IMR-90 (cell line): ENCODE measurements at regions not wholly inside any gene's neighbourhood (a gene's known extent, or its start where the extent isn't known, plus 50 kb on each side); places are given as distances from the start of the nearest gene placed in this dataset.

Source experiments
- ATAC-seq: fragments of 200-7000 bp; cut with Tn5 transposase; 2 replicates; pipeline ENCODE4 v1.9.1; 2020; ENCODE audit warnings: low read depth, mild to moderate bottlenecking, moderate library complexity
- BruUV-seq: library from RNA; stranded (reverse); fragments of 400-500 nt; replicated peaks from 2 replicates; lab custom pipeline; 2021; lab: Mats Ljungman, UMichigan
- CTCF ChIA-PET: fragments of 300-600 bp; formaldehyde crosslinking; extraction: SDS; loops from one replicate; lab custom pipeline; 2021; ENCODE audit warnings: antibody characterized with exemption; lab: Yijun Ruan, JAX
- POLR2A ChIA-PET: fragments of 300-600 bp; sonication (Branson Sonifier 250); formaldehyde crosslinking; loops from one replicate; lab custom pipeline; 2022; ENCODE audit warnings: antibody characterized with exemption; ENCODE audit not compliant: unreplicated experiment; lab: Charles Lee
- DNase-seq: peaks from one replicate; pipeline ENCODE4 v3.0.0; 2013
- H2AFZ ChIP-seq: replicated peaks from 2 replicates; pipeline ENCODE3; 2013; ENCODE audit warnings: low read length, mild to moderate bottlenecking; ENCODE audit not compliant: poor library complexity
- H2AK5ac ChIP-seq: 2 replicates; pipeline ENCODE4 v1.6.1; 2013; ENCODE audit warnings: low read depth, low read length, inconsistent platforms
- H2AK9ac ChIP-seq: replicated peaks from 2 replicates; pipeline ENCODE3; 2013; ENCODE audit warnings: mild to moderate bottlenecking, low read depth, low read length, moderate library complexity; ENCODE audit not compliant: poor library complexity
- H2BK120ac ChIP-seq: 2 replicates; pipeline ENCODE4 v1.6.1; 2013; ENCODE audit warnings: low read depth, low read length, inconsistent platforms
- H2BK15ac ChIP-seq: 3 replicates; pipeline ENCODE4 v1.6.1; 2013; ENCODE audit warnings: low read depth, low read length, inconsistent platforms
- H2BK20ac ChIP-seq: 2 replicates; pipeline ENCODE4 v1.6.1; 2013; ENCODE audit warnings: low read depth, mild to moderate bottlenecking, inconsistent platforms, low read length, moderate library complexity
- H2BK5ac ChIP-seq: 2 replicates; pipeline ENCODE4 v1.6.1; 2013; ENCODE audit warnings: mild to moderate bottlenecking, low read depth, low read length, inconsistent platforms; ENCODE audit not compliant: poor library complexity, severe bottlenecking
- H3K14ac ChIP-seq: replicated peaks from 2 replicates; pipeline ENCODE4 v1.6.1; 2013; ENCODE audit warnings: low read depth, low read length, inconsistent platforms
- H3K18ac ChIP-seq: 2 replicates; pipeline ENCODE4 v1.6.1; 2013; ENCODE audit warnings: low read depth, low read length, control low read depth
- H3K23ac ChIP-seq: 2 replicates; pipeline ENCODE4 v1.6.1; 2013; ENCODE audit warnings: low read depth, low read length, inconsistent platforms
- H3K27ac ChIP-seq: 2 replicates; pipeline ENCODE4 v1.5.1; 2013; ENCODE audit warnings: mild to moderate bottlenecking, control low read depth, low read length; ENCODE audit not compliant: insufficient read depth
- H3K27me3 ChIP-seq: 2 replicates; pipeline ENCODE4 v1.6.1; 2013; ENCODE audit warnings: low read length; ENCODE audit not compliant: control insufficient read depth, insufficient read depth
- H3K36me3 ChIP-seq: 2 replicates; pipeline ENCODE4 v1.6.1; 2013; ENCODE audit warnings: low read length, mixed read lengths; ENCODE audit not compliant: control insufficient read depth, insufficient read depth
- H3K4ac ChIP-seq: 2 replicates; pipeline ENCODE4 v1.6.1; 2013; ENCODE audit warnings: low read depth, low read length, inconsistent platforms
- H3K4me1 ChIP-seq: 2 replicates; pipeline ENCODE4 v1.6.1; 2013; ENCODE audit warnings: low read length, mixed read lengths; ENCODE audit not compliant: control insufficient read depth, insufficient read depth
- H3K4me2 ChIP-seq: 2 replicates; pipeline ENCODE4 v1.6.1; 2013; ENCODE audit warnings: low read depth, mild to moderate bottlenecking, control low read depth, low read length, moderate library complexity
- H3K4me3 ChIP-seq: 2 replicates; pipeline ENCODE4 v1.5.1; 2013; ENCODE audit warnings: low read depth, mild to moderate bottlenecking, control low read depth, low read length, moderate library complexity; ENCODE audit not compliant: insufficient read depth
- H3K56ac ChIP-seq: 2 replicates; pipeline ENCODE4 v1.6.1; 2013; ENCODE audit warnings: low read length, inconsistent platforms; ENCODE audit not compliant: insufficient read depth; ENCODE audit errors: extremely low read depth
- H3K79me1 ChIP-seq, 2 experiments: 2 replicates each; pipeline ENCODE4 v1.6.1; 2013; ENCODE audit warnings: low read length in 2 of 2, inconsistent platforms in 1 of 2, low read depth in 1 of 2
- H3K9ac ChIP-seq: 2 replicates; pipeline ENCODE4 v1.6.1; 2013; ENCODE audit warnings: low read depth, low read length, control low read depth
- H3K9me1 ChIP-seq: 2 replicates; pipeline ENCODE4 v1.6.1; 2013; ENCODE audit warnings: low read length, inconsistent platforms; ENCODE audit not compliant: insufficient read depth
- H3K9me3 ChIP-seq: 2 replicates; pipeline ENCODE4 v1.6.1; 2013; ENCODE audit warnings: low read length; ENCODE audit not compliant: control insufficient read depth, insufficient read depth
- H4K20me1 ChIP-seq: 2 replicates; pipeline ENCODE4 v1.6.1; 2013; ENCODE audit warnings: low read length, inconsistent platforms; ENCODE audit not compliant: insufficient read depth
- H4K5ac ChIP-seq: 2 replicates; pipeline ENCODE4 v1.6.1; 2013; ENCODE audit warnings: mild to moderate bottlenecking, low read depth, low read length, control low read depth
- H4K8ac ChIP-seq, 2 experiments: 2 replicates each; pipeline ENCODE4 v1.6.1; 2013; ENCODE audit warnings: low read depth in 2 of 2, low read length in 2 of 2, control low read depth in 1 of 2, inconsistent platforms in 1 of 2
- H4K91ac ChIP-seq: 2 replicates; pipeline ENCODE4 v1.6.1; 2013; ENCODE audit warnings: low read depth, low read length, inconsistent platforms; ENCODE audit not compliant: insufficient read depth
- MAFK ChIP-seq: IDR thresholded peaks from 2 replicates; pipeline ENCODE4 v1.6.1; 2012; ENCODE audit warnings: low read depth, low read length, improper control_type of control experiment
- RAD21 ChIP-seq: IDR thresholded peaks from 2 replicates; pipeline ENCODE4 v1.6.1; 2012; ENCODE audit warnings: low read length, improper control_type of control experiment
- WGBS, 2 experiments: methylation state at CpG; one replicate each; pipeline versions ENCODE4 v1.1.5 to v1.1.7; 2013; ENCODE audit warnings: missing lambda C conversion rate in 2 of 2; ENCODE audit not compliant: insufficient read length in 1 of 2; ENCODE audit errors: extremely low coverage in 2 of 2; 5-methylcytosine and 5-hydroxymethylcytosine counted together
- dilution Hi-C: fragments of 300-500 bp; cut with HindIII; formaldehyde crosslinking; loops from one replicate; pipeline ENCODE4 v1.14.3; 2018; ENCODE audit warnings: low sequenced_read_pairs; ENCODE audit not compliant: unreplicated experiment
- in situ Hi-C: fragments of 300-500 bp; cut with MboI; formaldehyde crosslinking; loops from 3 replicates; pipeline ENCODE4 v1.14.3; 2019; ENCODE audit warnings: low sequenced_read_pairs, inconsistent platforms, mixed read lengths
- intact Hi-C: fragments of 100-400 bp; cut with micrococcal nuclease; formaldehyde crosslinking; loops from 2 replicates; pipeline ENCODE4 v1.10.0; 2022

GRCh38 chr11:23211221-23211620 lies 350.9 kb upstream of the CCDC179 start:
- H3K9me1 ChIP-seq, result no peaks in the 10 kb centered on the region
- no peak overlapping the region for H2AK5ac ChIP-seq
- no TSS peak for BruUV-seq
- no peak overlapping the region for H3K9ac ChIP-seq
- H3K27ac ChIP-seq, result no peak overlapping the region
- no peak overlapping the region for H4K91ac ChIP-seq
- no peaks in the 10 kb centered on the region for H3K9me3 ChIP-seq
- H2BK5ac ChIP-seq, result no peak overlapping the region
- H2AK9ac ChIP-seq, result no peak overlapping the region
- no peaks in the 10 kb centered on the region for H4K20me1 ChIP-seq
- ATAC-seq (no peak), DNase-seq (no peak)
- no peaks in the 10 kb centered on the region for H3K27me3 ChIP-seq
- H3K36me3 ChIP-seq, result no peaks in the 10 kb centered on the region
- dilution Hi-C loops, result no loop called here
- CTCF ChIA-PET, result no interaction called here
- H2BK120ac ChIP-seq, result no peak overlapping the region
- no peak overlapping the region; the same call in 1 of the 2 replicates for H3K14ac ChIP-seq
- in situ Hi-C loops, result no loop called here
- no peak overlapping the region for H3K18ac ChIP-seq
- POLR2A ChIA-PET, result no interaction called here
- no peak overlapping the region for H3K4me2 ChIP-seq
- no peak overlapping the region for H4K5ac ChIP-seq
- WGBS, 2 experiments, result no CpG with 5 or more reads among the region's 3 CpGs
- H3K4me3 ChIP-seq, result no peak overlapping the region
- intact Hi-C loops, result no loop called here
- no peak overlapping the region for H3K56ac ChIP-seq
- H3K4me1 ChIP-seq, result no peaks in the 10 kb centered on the region
- H2AFZ ChIP-seq, result no peak overlapping the region
- no peak overlapping the region for H3K23ac ChIP-seq
- TF ChIP-seq RAD21 (no peak), MAFK (no peak)
- no peak overlapping the region; the same call in 2 of the 3 replicates for H2BK15ac ChIP-seq
- H3K4ac ChIP-seq, result no peak overlapping the region
- H4K8ac ChIP-seq, result no peak overlapping the region
- no peaks in the 10 kb centered on the region for H3K79me1 ChIP-seq
- peak overlapping the region; percentile 45; the same call in 1 of the 2 replicates for H2BK20ac ChIP-seq
